Esophagus muscularis mucosa (tissue), 4 donors: ENCODE measurements at regions not wholly inside any gene's neighbourhood (a gene's known extent, or its start where the extent isn't known, plus 50 kb on each side); places are given as distances from the start of the nearest gene placed in this dataset.
"Not testable (repeated sequence)": the region's sequence is repeated elsewhere in the genome, so short reads cannot be mapped to it uniquely, and the experiment has no call there.

Experiments
- DNase-seq: peaks from one replicate; pipeline ENCODE4 v3.0.0-alpha.2; 2017; ENCODE audit errors: extremely low spot score
- H3K27ac ChIP-seq, 4 donors: fragments of 200-600 bp; sonication (generic); replicated peaks in 1 of 4; 1 replicate in 3 of 4; 2 replicates in 1 of 4; pipeline ENCODE4 v1.5.1; 2016 to 2019; ENCODE audit warnings: mild to moderate bottlenecking in 1 of 4
- H3K27me3 ChIP-seq, 4 donors: fragments of 200-600 bp; sonication (generic); one replicate each; pipeline versions ENCODE4 v1.5.1 to v1.6.0; 2016 to 2019
- H3K36me3 ChIP-seq, 4 donors: fragments of 200-600 bp; sonication (generic); one replicate each; pipeline ENCODE4 v1.5.1; 2016 to 2019
- H3K4me1 ChIP-seq, 4 donors: fragments of 200-600 bp; sonication (generic); one replicate each; pipeline ENCODE4 v1.5.1; 2016 to 2019
- H3K4me3 ChIP-seq, 4 donors: fragments of 200-600 bp; sonication (generic); 1 replicate in 2 of 4; 2 replicates in 2 of 4; pipeline ENCODE4 v1.5.1; 2016 to 2019; ENCODE audit warnings: mild to moderate bottlenecking in 4 of 4, moderate library complexity in 1 of 4
- H3K9me3 ChIP-seq, 4 donors: fragments of 200-600 bp; sonication (generic); 1 replicate in 3 of 4; 2 replicates in 1 of 4; pipeline ENCODE4 v1.5.1; 2016 to 2019
- EP300 ChIP-seq: sonication (generic); formaldehyde crosslinking; IDR thresholded peaks from one replicate; pipeline ENCODE4 v1.6.1; 2017; ENCODE audit warnings: antibody characterized with exemption
- POLR2A ChIP-seq: fragments of 450-650 bp; IDR thresholded peaks from one replicate; pipeline ENCODE4 v1.6.1; 2017; ENCODE audit warnings: antibody characterized with exemption, moderate library complexity, mild to moderate bottlenecking, low read depth
- POLR2AphosphoS5 ChIP-seq, 2 donors: sonication (generic); formaldehyde crosslinking; IDR thresholded peaks; one replicate each; pipeline ENCODE4 v1.6.1; 2017; ENCODE audit warnings: antibody characterized with exemption in 2 of 2
- WGBS: methylation state at CpG from one replicate; pipeline ENCODE4 v1.1.5; 2018; 5-methylcytosine and 5-hydroxymethylcytosine counted together
- intact Hi-C: fragments of 100-400 bp; cut with DNase I; formaldehyde crosslinking; loops from one replicate; pipeline ENCODE4 v1.15.1; 2023
- TF ChIP-seq, protein P1 (sequence below), 3 experiments: fragments of 200-600 bp in 2 of 3; fragments of 450-650 bp in 1 of 3; sonication (generic) in 2 of 3; IDR thresholded peaks; one replicate each; pipeline ENCODE4 v1.5.1; 2017 to 2019; ENCODE audit warnings: antibody characterized with exemption in 3 of 3, mild to moderate bottlenecking in 2 of 3, moderate library complexity in 1 of 3

DNA sequence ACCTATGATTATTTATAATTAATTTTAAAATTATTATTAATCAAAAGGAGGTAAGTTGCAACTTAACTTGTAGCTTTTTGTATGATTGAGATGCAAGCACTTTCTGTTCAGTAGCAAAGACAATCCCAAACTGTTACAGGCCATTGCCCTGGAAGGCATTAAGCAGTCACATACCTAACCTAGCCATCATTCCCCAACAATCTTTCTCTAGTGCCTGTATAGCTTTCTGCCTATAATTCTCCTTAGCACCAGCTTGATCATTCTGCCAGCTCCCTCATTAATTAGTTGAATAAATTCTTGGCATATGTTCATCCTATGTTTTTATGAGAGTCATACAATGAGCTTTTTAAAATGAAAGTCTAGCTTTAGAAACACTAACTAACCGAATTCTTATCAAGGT lies 178.9 kb upstream of the TMEM106B start:
- Histone ChIP-seq H3K4me3 (no peak overlapping the region), H3K4me1 (no peaks in the 10 kb centered on the region), H3K27ac (no peak overlapping the region), H3K27me3 (no peaks in the 10 kb centered on the region), H3K9me3 (no peaks in the 10 kb centered on the region), H3K36me3 (no peaks in the 10 kb centered on the region)
- WGBS: 68% methylated on average over 1 of the region's 1 CpG
- no peak for TF ChIP-seq POLR2A
- no peak for TF ChIP-seq EP300
- TF ChIP-seq POLR2AphosphoS5 (IDR thresholded peaks at IDR 0.05): no peak
- TF ChIP-seq, protein P1, sequence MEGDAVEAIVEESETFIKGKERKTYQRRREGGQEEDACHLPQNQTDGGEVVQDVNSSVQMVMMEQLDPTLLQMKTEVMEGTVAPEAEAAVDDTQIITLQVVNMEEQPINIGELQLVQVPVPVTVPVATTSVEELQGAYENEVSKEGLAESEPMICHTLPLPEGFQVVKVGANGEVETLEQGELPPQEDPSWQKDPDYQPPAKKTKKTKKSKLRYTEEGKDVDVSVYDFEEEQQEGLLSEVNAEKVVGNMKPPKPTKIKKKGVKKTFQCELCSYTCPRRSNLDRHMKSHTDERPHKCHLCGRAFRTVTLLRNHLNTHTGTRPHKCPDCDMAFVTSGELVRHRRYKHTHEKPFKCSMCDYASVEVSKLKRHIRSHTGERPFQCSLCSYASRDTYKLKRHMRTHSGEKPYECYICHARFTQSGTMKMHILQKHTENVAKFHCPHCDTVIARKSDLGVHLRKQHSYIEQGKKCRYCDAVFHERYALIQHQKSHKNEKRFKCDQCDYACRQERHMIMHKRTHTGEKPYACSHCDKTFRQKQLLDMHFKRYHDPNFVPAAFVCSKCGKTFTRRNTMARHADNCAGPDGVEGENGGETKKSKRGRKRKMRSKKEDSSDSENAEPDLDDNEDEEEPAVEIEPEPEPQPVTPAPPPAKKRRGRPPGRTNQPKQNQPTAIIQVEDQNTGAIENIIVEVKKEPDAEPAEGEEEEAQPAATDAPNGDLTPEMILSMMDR (IDR thresholded peaks at IDR 0.05): no peak
- intact Hi-C loops: no loop called here
- DNase-seq: no peak

DNA sequence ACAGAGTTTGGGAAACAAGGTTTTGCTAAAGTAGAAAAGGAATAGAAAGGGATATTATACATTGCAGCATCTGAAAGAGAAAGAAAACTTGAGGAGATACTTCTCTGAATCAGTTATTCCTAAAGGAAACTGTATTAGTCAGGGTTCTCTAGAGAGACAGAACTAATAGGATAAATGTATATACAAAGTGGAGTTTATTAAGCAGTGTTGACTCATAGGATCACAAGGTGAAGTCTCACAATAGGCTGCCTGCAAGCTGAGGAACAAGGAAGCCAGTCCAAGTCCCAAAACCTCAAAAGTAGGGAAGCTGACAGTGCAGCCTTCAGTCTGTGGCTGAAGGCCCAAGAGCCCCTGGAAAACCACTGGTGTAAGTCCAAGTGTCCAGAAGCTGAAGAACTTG lies 167.6 kb upstream of the TMEM106B start:
- intact Hi-C loops, H3K27me3 ChIP-seq, H3K4me1 ChIP-seq, DNase-seq, H3K36me3 ChIP-seq, H3K4me3 ChIP-seq, H3K27ac ChIP-seq, H3K9me3 ChIP-seq: not testable (repeated sequence)

DNA sequence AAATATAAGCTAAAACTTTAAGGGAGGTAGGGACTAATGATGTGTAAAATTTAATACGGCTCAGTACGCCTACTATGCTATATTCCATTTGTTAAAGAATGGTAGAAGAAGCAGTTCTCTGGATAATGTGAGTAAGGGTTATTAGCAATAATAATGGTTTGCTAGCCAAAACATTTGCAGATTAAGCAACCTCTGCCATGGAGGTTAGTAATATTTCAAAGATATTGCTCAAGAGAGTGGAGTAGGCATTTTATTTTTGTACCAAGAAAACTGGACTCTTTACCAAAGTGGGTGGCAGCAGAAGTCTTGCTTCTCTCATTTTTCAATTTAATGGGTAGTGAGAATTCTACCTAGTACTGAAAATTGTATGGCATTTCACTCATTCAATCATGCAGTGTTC lies 158.9 kb upstream of the TMEM106B start:
- TF ChIP-seq, protein P1 (IDR thresholded peaks at IDR 0.05): no peak
- TF ChIP-seq POLR2AphosphoS5 (IDR thresholded peaks at IDR 0.05) (no peak), POLR2A (no peak), EP300 (no peak)
- Histone ChIP-seq H3K4me3 (no peak overlapping the region), H3K36me3 (no peaks in the 10 kb centered on the region), H3K27me3 (no peaks in the 10 kb centered on the region), H3K4me1 (no peaks in the 10 kb centered on the region), H3K9me3 (peaks cover 0 to 18% (median 10%) of the 10 kb centered on the region in 4 donors), H3K27ac (no peak overlapping the region)
- intact Hi-C loops: no loop called here
- 97% methylated on average over 2 of the region's 2 CpGs for WGBS
- no peak for DNase-seq

DNA sequence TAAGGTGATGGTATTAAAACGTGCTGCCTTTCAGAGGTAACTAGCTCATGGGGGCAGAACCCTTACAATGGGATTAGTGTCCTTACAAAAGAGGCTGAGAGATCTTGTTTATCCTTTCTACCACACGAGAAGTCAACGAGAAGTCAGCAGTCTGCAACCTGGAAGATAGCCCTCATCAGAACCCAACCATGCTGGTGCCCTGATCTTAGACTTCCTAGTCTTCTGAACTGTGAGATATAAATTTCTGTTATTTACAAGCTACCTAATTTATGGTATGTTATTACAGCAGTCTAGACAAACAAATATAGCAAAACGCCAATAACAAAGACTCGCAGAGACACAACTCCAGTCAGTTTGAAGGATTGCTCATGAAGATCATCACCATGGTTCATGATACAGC lies 157.5 kb upstream of the TMEM106B start:
- TF ChIP-seq EP300 (no peak), POLR2AphosphoS5 (IDR thresholded peaks at IDR 0.05) (no peak)
- TF ChIP-seq, protein P1 (IDR thresholded peaks at IDR 0.05): no peak
- no peak for DNase-seq
- Histone ChIP-seq H3K27me3 (no peaks in the 10 kb centered on the region), H3K27ac (no peak overlapping the region), H3K9me3 (peaks cover 0 to 27% (median 14%) of the 10 kb centered on the region in 4 donors), H3K4me3 (no peak overlapping the region), H3K4me1 (no peaks in the 10 kb centered on the region), H3K36me3 (no peaks in the 10 kb centered on the region)
- 78% methylated on average over 5 of the region's 5 CpGs for WGBS
- intact Hi-C loops: no loop called here

DNA sequence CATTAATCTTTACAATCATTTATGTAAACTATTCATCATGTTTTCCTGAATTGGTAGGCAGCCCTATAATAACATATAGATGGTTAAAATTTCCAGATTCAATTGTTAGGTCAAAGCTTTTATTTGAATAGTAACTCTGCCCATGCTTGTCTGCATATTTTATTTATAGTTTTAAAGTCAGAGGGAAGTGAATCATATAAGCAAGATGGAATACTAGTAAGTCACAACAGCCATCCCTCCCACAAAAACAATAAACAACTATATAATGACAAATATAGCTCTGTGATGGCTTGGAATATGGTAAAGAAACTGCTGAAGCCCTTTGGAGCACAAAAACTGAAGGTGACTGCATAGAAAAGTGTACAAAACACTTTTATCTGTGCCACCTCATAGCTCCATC lies 156.3 kb upstream of the TMEM106B start:
- no peak for TF ChIP-seq POLR2AphosphoS5 (IDR thresholded peaks at IDR 0.05)
- no peak for TF ChIP-seq EP300
- TF ChIP-seq, protein P1 (IDR thresholded peaks at IDR 0.05): no peak
- no peak for TF ChIP-seq POLR2A
- intact Hi-C loops: no loop called here
- H3K9me3 ChIP-seq: peaks cover 0 to 27% (median 14%) of the 10 kb centered on the region in 4 donors
- no peak for DNase-seq
- no peak overlapping the region for H3K4me3 ChIP-seq
- H3K36me3 ChIP-seq: no peaks in the 10 kb centered on the region
- no peaks in the 10 kb centered on the region for H3K27me3 ChIP-seq
- no peak overlapping the region for H3K27ac ChIP-seq
- no peaks in the 10 kb centered on the region for H3K4me1 ChIP-seq
